ENCODE measurements at regions not wholly inside any gene's neighbourhood (a gene's known extent, or its start where the extent isn't known, plus 50 kb on each side); places are given as distances from the start of the nearest gene placed in this dataset.

- ATAC-seq (no peak), FAIRE-seq (no peak), DNase-seq (ENCODE audit: extremely low read depth in 1 of 4, low spot score in 3 of 4) (no peak)
- H3K79me2 ChIP-seq (ENCODE audit: control insufficient read depth, insufficient read depth, low read length): no peaks in the 10 kb centered on the region
- 0% methylated on average over 4 of the region's 4 CpGs for WGBS (ENCODE audit: insufficient coverage, low coverage, missing lambda C conversion rate)
- no TSS peak for BruUV-seq (replicated peaks)
- H3K36me3 ChIP-seq (ENCODE audit: control insufficient read depth, insufficient read depth, low read length): no peaks in the 10 kb centered on the region
- peaks cover 0 to 3% of the 10 kb centered on the region in 2 experiments; a peak in 1 of 5 replicates for H3K27me3 ChIP-seq (ENCODE audit: control insufficient read depth in 2 of 2, insufficient read depth in 2 of 2, low read length in 2 of 2)
- no peaks in the 10 kb centered on the region for H3K9me3 ChIP-seq (replicated peaks; ENCODE audit: control insufficient read depth, insufficient read depth, low read depth, low read length)
- TF ChIP-seq HNRNPH1 (optimal IDR thresholded peaks at IDR 0.05; ENCODE audit: low read depth, low read length) (no peak), HOMEZ (CRISPR knock-in tag; IDR thresholded peaks at IDR 0.05) (no peak), MEF2D (tag; conservative IDR thresholded peaks at IDR 0.05; ENCODE audit: low read depth) (no peak), ZNF696 (CRISPR knock-in tag; conservative IDR thresholded peaks at IDR 0.05) (no peak)
- TF ChIP-seq, protein P1, sequence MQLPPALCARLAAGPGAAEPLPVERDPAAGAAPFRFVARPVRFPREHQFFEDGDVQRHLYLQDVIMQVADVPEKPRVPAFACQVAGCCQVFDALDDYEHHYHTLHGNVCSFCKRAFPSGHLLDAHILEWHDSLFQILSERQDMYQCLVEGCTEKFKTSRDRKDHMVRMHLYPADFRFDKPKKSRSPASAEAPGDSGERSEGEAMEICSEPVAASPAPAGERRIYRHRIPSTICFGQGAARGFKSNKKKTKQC (CRISPR knock-in tag; IDR thresholded peaks at IDR 0.05): no peak
- no peaks in the 10 kb centered on the region for H3K9me1 ChIP-seq (ENCODE audit: control insufficient read depth, insufficient read depth, low read length)
- no peak overlapping the region for H3K9ac ChIP-seq (ENCODE audit: insufficient read depth in 1 of 2, low read depth in 2 of 2, low read length in 2 of 2)
- ChIA-PET POLR2A (interaction anchor here (0.6 kb wide), 1 partner anchor 11 kb away, joined by 3 read pairs; no protein-coding TSS in a partner anchor), CTCF (ENCODE audit: low intra/inter-chr PET ratio) (no interaction called here)
- in situ Hi-C loops (cut with MboI) (no loop called here), intact Hi-C loops (cut with micrococcal nuclease) (no loop called here)
- no peak overlapping the region for H3K4me3 ChIP-seq
- H3K27ac ChIP-seq (ENCODE audit: extremely low read depth, low read depth, low read length): no peak overlapping the region
- H2AFZ ChIP-seq (ENCODE audit: low read depth, low read length): no peak overlapping the region
- no peaks in the 10 kb centered on the region for H3K4me1 ChIP-seq (replicated peaks in 1 of 2; ENCODE audit: control insufficient read depth in 2 of 2, insufficient read depth in 2 of 2, low read length in 2 of 2)
- H3K4me2 ChIP-seq (ENCODE audit: insufficient read depth, low read length): no peak overlapping the region
- H4K20me1 ChIP-seq (replicated peaks; ENCODE audit: control insufficient read depth, insufficient read depth, low read length): no peaks in the 10 kb centered on the region; the same call in 1 of the 2 replicates
Measured at GRCh38 chr18:11501352-11501751, 108.0 kb upstream of the SLC35G4 start.

Data from K562 (cell line).